GM19351 (cell line): ENCODE measurements at regions not wholly inside any gene's neighbourhood (a gene's known extent, or its start where the extent isn't known, plus 50 kb on each side); places are given as distances from the start of the nearest gene placed in this dataset.

Experiments used
- ATAC-seq: cut with Tn5 transposase; IDR thresholded peaks from one replicate; pipeline ENCODE4 v1.9.1; 2021; ENCODE audit warnings: mild to moderate bottlenecking, moderate library complexity; ENCODE audit not compliant: unreplicated experiment

DNA sequence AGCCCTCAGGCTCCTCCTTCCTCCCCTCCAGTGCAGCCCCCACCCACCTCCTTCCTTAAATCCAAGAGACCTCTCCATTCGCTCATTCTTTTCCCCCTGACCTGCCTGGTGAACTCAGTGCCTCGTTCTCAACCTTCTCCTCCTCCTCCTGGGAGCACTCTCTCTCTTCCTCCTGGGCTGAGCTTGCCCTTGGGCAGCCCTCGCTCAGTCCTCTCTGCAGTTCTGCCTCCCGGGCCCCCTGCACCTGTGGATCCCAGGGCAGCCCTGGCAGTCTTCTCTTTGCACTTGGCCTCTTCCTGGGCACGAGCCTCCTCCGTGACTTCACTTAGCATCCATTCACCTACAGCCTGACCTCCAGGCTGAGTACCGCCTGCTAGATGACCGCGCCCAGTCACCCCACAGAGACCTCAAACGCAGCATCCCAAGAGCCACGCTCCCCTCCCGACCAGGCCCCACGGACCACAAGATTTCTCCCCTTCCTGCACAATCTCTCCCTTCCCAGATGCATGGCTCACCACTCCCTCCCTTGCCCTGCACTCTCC is 58.9 kb upstream of the ID2 start:
- no peak for ATAC-seq

- ATAC-seq = no peak
Measured at GRCh38 chr2:8623576-8623957, 58.3 kb upstream of the ID2 start.

DNA sequence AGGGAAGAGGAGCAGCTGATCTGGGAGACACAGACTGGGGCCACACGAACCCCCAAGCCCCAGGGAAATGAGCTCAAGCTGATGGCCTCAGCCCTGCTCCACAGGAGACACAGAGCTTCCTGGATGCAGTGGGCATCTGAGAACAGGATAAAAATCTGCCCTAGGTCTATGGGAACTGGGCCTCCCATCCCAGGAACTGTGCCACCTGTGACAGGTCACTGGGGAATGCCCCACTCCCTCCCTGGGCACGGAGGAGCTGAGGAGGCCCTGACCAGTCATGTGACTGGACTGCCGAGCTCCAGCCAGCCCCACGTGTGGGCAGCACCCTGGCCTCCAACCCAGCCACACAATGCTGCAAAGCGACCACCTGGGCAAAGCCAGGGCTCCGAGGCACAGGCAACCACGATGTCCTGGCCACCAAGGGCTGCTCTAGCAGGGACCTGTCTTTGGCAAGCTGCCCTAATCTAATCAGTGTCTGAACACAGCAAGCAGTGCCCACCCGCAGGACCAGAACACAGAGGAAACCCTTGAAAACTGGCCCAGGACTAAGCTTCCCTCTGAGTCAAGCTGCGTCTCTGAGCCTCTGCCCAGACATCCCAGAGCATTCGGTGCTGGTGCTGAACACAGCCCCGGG is 57.8 kb upstream of the ID2 start:
- no peak for ATAC-seq

DNA sequence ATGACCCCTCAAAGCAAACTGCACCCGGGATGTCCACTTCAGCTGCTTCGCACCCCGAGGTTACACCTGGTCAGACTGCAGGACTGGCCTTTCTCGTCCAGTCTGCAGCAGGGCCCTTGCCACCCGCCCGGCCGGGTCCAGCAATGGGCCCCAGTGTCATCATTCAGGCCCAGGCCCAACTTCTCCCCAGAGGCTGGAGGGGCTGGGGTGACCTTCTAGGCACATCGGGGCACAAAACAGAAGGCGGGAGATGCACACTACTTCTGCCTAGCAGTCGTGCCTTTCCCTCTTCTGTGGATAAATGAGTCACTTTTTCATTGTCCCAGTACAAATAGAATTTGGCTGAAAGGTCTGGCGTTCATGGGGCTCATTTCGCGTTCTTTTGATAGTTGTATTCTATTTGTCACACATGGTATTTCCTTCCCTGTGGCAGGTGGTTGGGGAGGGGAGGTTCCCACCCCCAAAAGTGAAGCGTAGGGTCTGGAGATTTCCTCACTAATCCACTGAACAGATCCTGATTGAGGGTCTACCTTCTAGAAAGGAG is 56.9 kb upstream of the ID2 start:
- ATAC-seq = no peak

GRCh38 chr2:8625399-8626300 is 56.2 kb upstream of the ID2 start:
- ATAC-seq = no peak

DNA sequence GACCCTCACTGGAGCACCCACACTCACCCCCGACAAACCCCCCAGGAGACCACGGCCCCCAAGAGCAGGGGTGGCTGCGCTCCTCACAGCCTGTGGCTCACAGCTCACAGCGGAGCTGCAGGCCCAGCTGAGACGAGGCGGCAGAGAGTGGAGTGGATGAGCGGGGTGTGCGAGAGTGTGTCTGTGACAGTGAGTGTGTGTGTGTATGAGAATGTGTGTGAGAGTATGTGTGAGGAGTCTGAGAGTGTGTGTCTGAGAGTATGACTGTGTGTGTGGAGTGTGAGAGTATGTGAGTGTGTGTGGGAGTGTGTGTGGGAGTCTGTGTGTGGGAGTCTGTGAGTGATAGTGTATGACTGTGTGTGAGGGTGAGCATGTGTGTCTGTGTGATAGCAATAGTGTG is 55.3 kb upstream of the ID2 start:
- ATAC-seq = no peak

- no peak for ATAC-seq
Measured at GRCh38 chr2:8627019-8627691, 54.7 kb upstream of the ID2 start.

DNA sequence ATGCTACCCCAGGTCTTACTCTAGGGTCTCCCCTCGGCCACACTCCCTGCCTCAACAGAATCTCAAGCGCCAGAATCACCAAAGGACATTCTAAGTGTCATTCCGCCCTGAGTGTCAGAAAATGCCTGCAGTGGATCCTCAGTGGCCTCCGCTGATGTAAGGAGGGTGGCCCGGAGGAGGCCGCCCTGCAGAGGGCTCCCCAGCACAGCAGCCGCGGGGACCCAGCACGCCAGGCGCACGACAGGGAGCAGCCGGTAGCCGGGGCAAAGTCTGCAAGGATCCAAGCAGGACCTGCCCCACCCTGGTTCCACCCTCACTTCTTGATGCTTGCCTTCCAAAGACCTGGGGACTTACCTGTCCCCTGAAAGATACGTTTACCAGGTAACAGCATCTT is 54.2 kb upstream of the ID2 start:
- no peak for ATAC-seq

DNA sequence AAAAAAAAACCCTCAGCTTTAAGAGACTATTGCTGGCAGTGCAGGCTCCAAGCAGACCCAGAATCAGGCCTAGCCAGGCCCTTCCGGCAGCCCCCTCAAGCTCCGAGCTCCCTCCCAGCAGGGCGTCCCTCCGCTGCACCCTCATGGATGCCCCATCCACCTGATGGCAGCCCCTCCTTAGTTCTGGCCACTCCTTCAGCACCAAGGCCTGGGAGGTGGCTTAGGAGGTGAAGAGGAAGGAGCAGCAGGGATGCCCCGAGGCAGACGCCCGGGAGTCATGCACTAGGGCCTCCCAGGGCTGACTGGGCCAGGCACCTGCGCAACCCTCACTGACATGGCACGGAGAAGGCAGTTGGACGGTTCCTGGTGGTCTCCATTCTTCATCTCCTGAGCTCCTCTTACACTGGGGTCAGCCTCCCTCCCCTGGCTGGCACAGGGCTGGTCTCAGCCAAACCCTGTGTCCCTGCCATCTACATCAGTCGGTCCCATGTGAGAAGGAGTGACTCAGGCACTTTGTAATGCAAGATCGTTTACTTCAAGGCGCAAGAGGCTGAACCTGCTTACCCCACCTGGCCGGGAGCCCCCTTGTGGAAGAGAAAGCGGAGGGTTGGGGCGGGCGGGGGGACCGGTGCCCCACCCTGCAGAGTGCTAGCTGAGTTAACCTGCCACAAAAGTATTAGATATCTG is 53.5 kb upstream of the ID2 start:
- ATAC-seq = peak; percentile 36

DNA sequence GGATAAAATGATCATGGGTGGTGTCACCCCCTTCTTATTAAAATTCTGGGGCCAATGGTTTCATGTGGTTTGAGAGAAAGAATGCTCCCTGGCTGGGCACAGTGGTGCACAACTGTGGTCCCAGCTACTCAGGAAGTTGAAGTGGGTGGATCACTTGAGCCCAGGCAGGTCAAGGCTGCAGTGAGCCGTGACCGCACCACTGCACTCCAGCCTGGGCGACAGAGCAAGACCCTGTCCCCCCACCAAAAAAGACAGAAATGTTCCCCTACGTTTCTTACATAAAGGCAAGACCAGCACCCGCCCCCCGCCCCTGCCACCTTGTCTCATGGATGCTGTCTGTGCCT is 53.0 kb upstream of the ID2 start:
- peak; percentile 65 for ATAC-seq

- no peak for ATAC-seq
Measured at GRCh38 chr2:8629402-8629801, 52.5 kb upstream of the ID2 start.

DNA sequence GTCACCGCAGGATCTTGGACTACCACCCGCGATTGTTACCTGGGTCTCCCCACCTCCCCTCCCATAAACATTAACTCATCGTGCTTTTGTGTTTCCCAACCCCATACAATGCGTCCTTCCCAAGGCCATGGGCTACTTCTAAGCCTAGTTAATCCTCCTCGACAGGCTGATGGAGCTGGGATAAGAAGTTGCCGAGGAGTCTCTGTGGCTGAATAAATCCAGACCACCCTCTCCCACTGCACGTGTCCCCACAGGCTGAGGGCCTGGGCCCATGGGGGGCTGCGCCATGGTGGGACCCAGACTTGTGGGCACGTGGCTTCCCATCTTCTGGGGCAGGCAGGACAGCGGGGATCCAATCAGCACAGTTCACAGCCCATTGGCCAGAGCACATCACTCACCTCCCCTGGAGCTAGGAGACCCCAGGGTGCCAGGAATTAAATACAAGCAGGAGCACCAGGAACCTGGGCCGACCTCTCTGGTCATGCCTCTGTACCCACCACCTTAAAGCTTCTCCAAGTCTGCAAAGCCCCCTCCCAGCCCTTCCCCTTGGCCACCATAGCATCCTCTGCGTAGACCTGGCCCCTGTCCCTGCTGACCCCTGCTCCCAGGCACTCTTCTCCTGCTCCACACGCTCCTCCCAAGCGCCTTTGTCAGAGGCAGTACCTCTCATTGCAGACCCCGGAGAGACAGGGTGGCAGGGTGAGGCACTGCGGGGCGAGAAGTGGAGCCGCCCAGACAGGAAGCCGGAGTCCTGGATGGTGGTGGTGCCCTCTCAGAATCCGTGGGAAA is 51.0 kb upstream of the ID2 start:
- ATAC-seq = no peak

- no peak for ATAC-seq
Measured at GRCh38 chr2:8631465-8632005, 50.3 kb upstream of the ID2 start.
